GM21526 (cell line): ENCODE measurements at regions not wholly inside any gene's neighbourhood (a gene's known extent, or its start where the extent isn't known, plus 50 kb on each side); places are given as distances from the start of the nearest gene placed in this dataset.
A peak's percentile ranks its signal among the peaks of the same experiment; 100 is the strongest.

Source experiments
- ATAC-seq: cut with Tn5 transposase; IDR thresholded peaks from one replicate; pipeline ENCODE4 v1.9.1; 2021; ENCODE audit warnings: moderate library complexity; ENCODE audit not compliant: unreplicated experiment, low FRiP score

DNA sequence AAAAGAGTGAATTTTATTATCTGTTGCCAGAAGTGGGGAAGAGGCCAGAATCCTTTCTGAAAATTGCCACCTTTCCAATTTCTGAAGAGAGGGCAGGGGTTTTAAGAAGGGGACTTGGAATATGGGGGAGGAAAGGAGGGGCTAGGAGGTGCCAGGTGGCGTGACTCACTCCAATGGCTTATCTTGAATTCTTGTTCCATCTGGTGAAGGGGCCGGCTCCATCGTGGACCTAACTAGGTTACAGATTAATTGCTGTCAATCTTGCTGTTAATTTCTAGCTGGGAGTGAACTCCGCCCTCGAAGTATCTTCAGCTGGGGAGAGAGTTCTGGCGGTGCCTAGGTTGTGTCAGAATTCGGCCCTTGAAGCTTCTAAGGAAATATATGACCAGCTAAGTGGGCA is 138.7 kb downstream of the YTHDC2 start:
- no peak for ATAC-seq

DNA sequence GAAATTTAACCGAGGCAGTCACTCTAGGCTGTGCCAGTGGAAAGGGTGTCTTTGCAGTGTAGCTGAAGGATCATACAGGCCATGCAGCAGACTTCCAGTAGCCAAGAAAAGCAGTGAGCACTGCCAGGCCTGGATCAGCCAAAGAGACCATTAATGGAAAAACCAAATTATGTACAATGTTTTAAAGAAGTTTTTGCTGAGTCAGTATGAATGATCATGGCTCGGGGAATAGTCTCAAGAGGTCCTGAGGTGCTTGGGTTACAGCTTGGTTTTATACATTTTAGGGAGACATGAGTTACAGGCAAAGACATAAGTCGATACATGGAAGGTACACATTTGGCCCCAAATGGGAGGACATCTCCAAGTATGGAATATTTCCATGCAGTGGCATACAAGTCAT is 141.3 kb downstream of the YTHDC2 start:
- ATAC-seq = no peak

DNA sequence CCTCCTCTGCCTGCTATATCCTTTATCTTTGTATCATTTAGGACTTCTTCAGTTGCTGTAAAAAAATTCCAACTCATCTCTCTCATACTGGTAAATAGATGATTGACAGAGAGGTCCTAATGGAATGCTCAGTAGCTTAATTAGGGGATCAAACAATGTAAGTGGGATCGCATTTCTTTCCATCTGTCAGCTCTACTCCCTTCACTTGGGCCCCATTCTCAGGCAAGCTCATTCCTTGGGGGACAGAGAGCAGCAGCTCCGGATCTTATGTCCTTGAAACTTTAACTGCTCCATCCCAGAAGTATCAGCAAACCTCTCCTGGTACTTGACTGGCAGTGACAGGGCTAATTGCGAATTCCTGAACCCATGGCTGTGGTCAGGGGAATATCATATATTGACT is 146.7 kb downstream of the YTHDC2 start:
- no peak for ATAC-seq

- ATAC-seq = no peak
Observed at GRCh38 chr5:113660706-113661250, 147.3 kb downstream of the YTHDC2 start.

GRCh38 chr5:113663879-113664541 is 150.5 kb downstream of the YTHDC2 start:
- peak; percentile 58 for ATAC-seq

GRCh38 chr5:113673041-113673440 is 159.5 kb downstream of the YTHDC2 start:
- ATAC-seq = no peak

DNA sequence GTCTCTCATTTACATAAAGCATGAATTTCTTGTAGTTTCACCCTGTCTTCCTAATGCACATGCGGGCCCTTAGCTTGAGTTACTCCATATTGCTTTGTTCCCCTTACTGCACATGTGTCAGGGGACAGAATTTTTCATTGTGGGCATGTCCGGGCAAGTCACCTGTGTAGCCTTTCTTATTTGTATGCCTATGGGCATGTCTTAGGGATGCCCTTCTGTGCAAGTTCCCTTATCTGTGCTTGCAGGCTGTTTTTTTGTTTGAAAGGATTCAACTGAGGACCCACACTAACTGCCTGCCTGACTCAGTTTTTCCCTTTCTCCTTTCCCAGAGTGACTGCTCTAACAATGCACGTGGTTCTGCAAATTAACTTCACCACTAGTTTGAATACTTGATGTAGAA is 161.7 kb downstream of the YTHDC2 start:
- no peak for ATAC-seq

DNA sequence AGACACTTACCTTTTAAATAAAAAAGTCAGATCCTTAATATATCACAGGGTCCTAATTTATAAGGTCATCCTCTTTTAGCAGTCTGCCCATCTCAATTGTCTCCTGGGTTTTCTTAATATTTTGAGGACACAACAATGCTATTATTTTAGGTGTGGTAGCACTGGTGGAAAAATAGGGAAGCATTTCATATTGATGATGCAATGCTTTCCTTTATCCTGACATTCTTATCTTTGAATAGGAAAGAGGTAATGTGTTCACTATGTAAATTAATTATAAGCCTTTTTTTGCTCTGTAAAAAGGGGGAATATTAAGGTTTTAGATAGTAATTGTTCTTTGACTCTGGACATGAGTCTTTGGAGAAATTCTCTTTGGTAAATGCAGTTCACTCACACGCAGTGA is 164.7 kb downstream of the YTHDC2 start:
- ATAC-seq = no peak

GRCh38 chr5:113678924-113679575 is 165.6 kb downstream of the YTHDC2 start:
- ATAC-seq = peak; percentile 65

GRCh38 chr5:113680534-113680933 is 167.0 kb downstream of the YTHDC2 start:
- no peak for ATAC-seq

DNA sequence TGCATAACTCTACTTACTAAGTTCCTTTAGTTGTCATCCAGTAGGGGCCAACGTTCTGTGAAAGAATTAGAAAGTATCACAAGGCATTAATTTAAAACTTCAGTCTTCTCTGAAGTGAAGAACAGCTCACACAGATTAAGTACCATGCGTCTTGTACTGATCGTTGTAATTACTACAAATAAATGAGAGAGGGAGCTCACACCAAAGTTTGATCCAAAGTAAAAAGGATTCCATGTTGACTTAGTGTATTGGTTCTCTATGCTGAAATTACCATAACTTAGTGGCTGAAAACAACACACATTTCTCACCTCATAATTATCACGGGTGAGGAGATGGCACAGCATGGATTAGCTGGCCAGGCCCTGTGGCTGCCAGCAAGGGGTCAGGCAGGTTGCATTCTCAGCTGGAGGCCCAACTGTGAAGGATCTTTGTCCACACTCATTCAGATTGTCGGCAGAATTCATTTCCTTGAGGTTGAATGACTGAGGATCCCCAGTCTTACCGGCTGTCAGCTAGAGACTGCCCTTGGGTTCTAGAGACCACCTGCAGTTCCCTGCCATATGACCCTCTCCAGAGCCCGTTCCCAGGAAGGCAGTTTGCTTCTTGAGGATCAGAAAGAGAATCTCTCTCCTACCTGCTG is 169.1 kb downstream of the YTHDC2 start:
- no peak for ATAC-seq

DNA sequence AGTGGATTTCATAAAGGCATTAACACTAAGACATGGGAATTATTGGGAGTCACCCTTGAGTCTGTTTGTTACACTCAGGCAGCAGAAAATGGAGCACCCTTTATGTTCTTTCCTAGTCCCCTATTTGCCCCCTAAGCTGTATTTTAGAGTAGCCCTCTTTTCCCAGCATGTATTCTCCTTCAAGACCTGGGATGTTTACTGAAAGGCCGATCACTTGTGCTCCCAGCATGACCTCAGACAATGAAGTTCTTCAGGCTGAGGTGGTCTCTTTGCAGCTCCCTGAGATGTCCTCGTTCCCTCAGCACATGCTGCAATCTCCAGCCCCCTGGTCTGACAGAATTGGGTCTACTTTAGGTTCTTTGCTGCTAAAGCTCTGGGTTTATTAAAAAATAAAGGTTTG is 169.7 kb downstream of the YTHDC2 start:
- ATAC-seq = no peak

DNA sequence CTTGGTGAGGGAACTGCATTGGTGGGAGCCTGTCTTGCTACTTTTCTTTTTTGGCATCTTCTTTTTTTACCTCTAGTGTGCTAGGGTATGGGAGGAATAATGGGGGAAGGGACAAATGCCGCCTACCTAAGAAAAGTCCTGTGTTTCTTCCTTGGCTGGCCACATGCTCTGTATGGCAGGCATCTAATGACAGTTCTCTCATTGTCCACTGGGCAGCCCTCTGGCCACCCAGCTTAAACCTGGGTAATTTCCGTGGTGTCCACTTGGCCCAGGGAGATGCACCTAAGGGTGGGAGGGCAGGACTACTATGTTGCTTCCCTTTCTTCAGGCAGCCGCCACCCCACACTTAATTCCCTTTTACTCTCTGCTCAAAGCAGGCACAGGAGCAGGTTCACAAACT is 173.1 kb downstream of the YTHDC2 start:
- ATAC-seq = no peak

GRCh38 chr5:113689647-113690046 is 176.2 kb downstream of the YTHDC2 start:
- ATAC-seq = no peak

DNA sequence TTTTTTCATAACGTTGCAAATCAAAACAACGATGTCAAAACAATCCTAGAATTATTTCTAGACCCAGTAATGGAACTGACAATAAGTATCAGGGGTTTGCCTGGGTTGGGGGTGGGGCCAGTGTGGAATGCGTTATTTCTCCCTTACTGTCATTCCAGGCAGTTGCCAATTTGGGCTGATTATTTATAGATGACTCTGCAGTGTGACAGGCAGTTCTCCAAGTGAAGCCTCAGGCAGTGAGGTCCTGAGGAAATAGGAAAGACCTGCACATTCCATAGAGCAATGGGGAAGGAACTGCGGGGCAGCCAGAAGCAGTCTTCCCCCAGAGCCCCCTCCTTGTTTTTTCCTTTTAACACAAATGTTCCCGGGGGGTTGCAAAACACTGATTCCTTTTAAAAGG is 179.0 kb downstream of the YTHDC2 start:
- ATAC-seq = no peak

- ATAC-seq = no peak
Observed at GRCh38 chr5:113692891-113693457, 179.5 kb downstream of the YTHDC2 start.

- no peak for ATAC-seq
Observed at GRCh38 chr5:113693701-113694100, 180.2 kb downstream of the YTHDC2 start.

- ATAC-seq = no peak
Observed at GRCh38 chr5:113694576-113694975, 181.1 kb downstream of the YTHDC2 start.

DNA sequence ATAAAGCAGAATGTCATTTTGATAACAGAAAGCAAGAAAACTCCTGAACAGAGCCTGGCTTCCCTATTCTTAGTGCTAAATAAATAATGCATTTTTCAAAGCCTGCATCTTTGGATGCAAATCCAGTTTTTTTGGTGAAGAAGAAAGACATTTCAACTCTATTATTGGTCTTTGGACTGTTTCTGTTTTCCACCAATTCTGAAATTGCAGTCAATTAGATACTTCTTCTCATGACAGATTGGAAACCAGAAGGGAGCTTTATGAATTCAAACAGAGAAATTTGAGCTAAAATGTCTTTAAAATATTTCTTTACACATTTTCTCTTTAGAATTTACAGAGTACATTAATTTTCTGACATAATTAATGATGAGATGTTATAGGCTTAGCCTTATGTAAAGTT is 189.8 kb downstream of the YTHDC2 start:
- ATAC-seq = no peak

- ATAC-seq = no peak
Observed at GRCh38 chr5:113705657-113706056, 192.2 kb downstream of the YTHDC2 start.

DNA sequence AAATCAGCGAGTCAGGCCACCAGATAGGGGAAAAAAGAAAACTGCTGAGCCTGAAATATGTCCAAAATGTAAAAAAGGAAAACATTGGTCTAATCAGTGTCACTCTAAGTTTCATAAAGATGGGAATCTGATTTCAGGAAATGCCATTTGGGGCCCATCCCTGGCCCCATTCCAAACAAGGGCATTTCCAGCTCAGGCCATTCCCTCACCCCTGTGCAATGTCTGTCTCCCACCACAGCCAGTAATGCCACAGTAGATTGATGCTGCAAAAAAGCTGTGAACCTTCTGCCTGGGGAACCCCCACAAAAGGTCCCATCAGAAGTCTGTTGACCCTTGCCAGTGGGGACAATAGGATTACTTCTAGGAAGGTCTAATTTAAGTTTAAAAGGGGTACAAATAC is 199.6 kb downstream of the YTHDC2 start:
- ATAC-seq = no peak
